Mucosa of descending colon (tissue), 3 donors: ENCODE measurements at regions not wholly inside any gene's neighbourhood (a gene's known extent, or its start where the extent isn't known, plus 50 kb on each side); places are given as distances from the start of the nearest gene placed in this dataset.
"Not testable (repeated sequence)": the region's sequence is repeated elsewhere in the genome, so short reads cannot be mapped to it uniquely, and the experiment has no call there.

Source experiments
- ATAC-seq: fragments of 200-7000 bp; cut with Tn5 transposase; one replicate; pipeline ENCODE4 v1.9.1; 2020; ENCODE audit warnings: mild to moderate bottlenecking, moderate library complexity
- DNase-seq, 3 donors: peaks; one replicate each; pipeline ENCODE4 v3.0.0-alpha.2; 2020
- H3K36me3 ChIP-seq: fragments of 200-600 bp; one replicate; pipeline ENCODE4 v1.8.0; 2021; ENCODE audit warnings: low read depth, mild to moderate bottlenecking
- H3K4me1 ChIP-seq: fragments of 200-600 bp; one replicate; pipeline ENCODE4 v1.8.0; 2021; ENCODE audit warnings: low read depth, mild to moderate bottlenecking
- H3K4me3 ChIP-seq: fragments of 200-600 bp; one replicate; pipeline ENCODE4 v1.8.0; 2021; ENCODE audit warnings: mild to moderate bottlenecking
- H3K9me3 ChIP-seq: fragments of 200-600 bp; one replicate; pipeline ENCODE4 v1.8.0; 2021; ENCODE audit warnings: mild to moderate bottlenecking
- CTCF ChIP-seq: fragments of 200-600 bp; IDR thresholded peaks from one replicate; pipeline ENCODE4 v1.8.0; 2022; ENCODE audit warnings: antibody characterized with exemption, mild to moderate bottlenecking
- intact Hi-C, 2 donors: fragments of 100-400 bp; cut with DNase I in 1 of 2; cut with micrococcal nuclease in 1 of 2; formaldehyde crosslinking; loops; one replicate each; pipeline versions ENCODE4 v1.11.0 to v1.11.1; 2022; cut with DNase I, micrococcal nuclease
- donor health status: DM: no; HTN: no; CAD: no; lungs with moderate emphysema.
- donor health status: DM: no; HTN: no; CAD: no.
- donor health status: DM: no; HTN: yes; CAD: no.

GRCh38 chr5:103744159-103744558, 181.6 kb upstream of the NUDT12 start:
- DNase-seq, result no peak
- no peaks in the 10 kb centered on the region for H3K9me3 ChIP-seq
- H3K4me1 ChIP-seq, result no peaks in the 10 kb centered on the region
- no peaks in the 10 kb centered on the region for H3K36me3 ChIP-seq
- TF ChIP-seq CTCF, result no peak
- no peak overlapping the region for H3K4me3 ChIP-seq
- intact Hi-C loops, result no loop called here
- no peak for ATAC-seq

GRCh38 chr5:103743421-103743820, 180.8 kb upstream of the NUDT12 start:
- Histone ChIP-seq H3K4me3 (no peak overlapping the region), H3K36me3 (no peaks in the 10 kb centered on the region), H3K9me3 (no peaks in the 10 kb centered on the region), H3K4me1 (no peaks in the 10 kb centered on the region)
- intact Hi-C loops, result no loop called here
- no peak for ATAC-seq
- DNase-seq, result no peak
- no peak for TF ChIP-seq CTCF

- Histone ChIP-seq H3K4me1 (no peaks in the 10 kb centered on the region), H3K4me3 (no peak overlapping the region), H3K36me3 (no peaks in the 10 kb centered on the region), H3K9me3 (no peaks in the 10 kb centered on the region)
- ATAC-seq (no peak), DNase-seq (no peak)
- no peak for TF ChIP-seq CTCF
- intact Hi-C loops, result no loop called here
Observed at GRCh38 chr5:103741984-103742383, 179.4 kb upstream of the NUDT12 start.

- DNase-seq, H3K4me1 ChIP-seq, H3K9me3 ChIP-seq, intact Hi-C loops, H3K4me3 ChIP-seq, H3K36me3 ChIP-seq, ATAC-seq: not testable (repeated sequence)
Observed at GRCh38 chr5:103736343-103736742, 173.8 kb upstream of the NUDT12 start.

GRCh38 chr5:103724271-103724670, 161.7 kb upstream of the NUDT12 start:
- ATAC-seq, result no peak
- intact Hi-C loops, result no loop called here

GRCh38 chr5:103721183-103721582, 158.6 kb upstream of the NUDT12 start:
- Histone ChIP-seq H3K9me3 (peaks cover 15% of the 10 kb centered on the region), H3K4me3 (no peak overlapping the region), H3K4me1 (no peaks in the 10 kb centered on the region), H3K36me3 (no peaks in the 10 kb centered on the region)
- intact Hi-C loops, result no loop called here
- ATAC-seq (no peak), DNase-seq (no peak)
- TF ChIP-seq CTCF, result no peak

More at GRCh38 chr5:103724271-103724670, 161.7 kb upstream of the NUDT12 start:
- no peak for DNase-seq
- Histone ChIP-seq H3K4me3 (no peak overlapping the region), H3K36me3 (no peaks in the 10 kb centered on the region), H3K4me1 (no peaks in the 10 kb centered on the region), H3K9me3 (peaks cover 15% of the 10 kb centered on the region)
- no peak for TF ChIP-seq CTCF
